ENCODE measurements at regions not wholly inside any gene's neighbourhood (a gene's known extent, or its start where the extent isn't known, plus 50 kb on each side); places are given as distances from the start of the nearest gene placed in this dataset.

GRCh38 chr10:9602998-9603397, 1414.7 kb upstream of the CELF2 start:
- TF ChIP-seq EZH2phosphoT487 (IDR thresholded peaks at IDR 0.05; ENCODE audit: insufficient read depth, low read depth), result no peak
- no peak for TF ChIP-seq EZH2 (IDR thresholded peaks at IDR 0.05; ENCODE audit: insufficient read depth, poor library complexity, severe bottlenecking)
